Mammary epithelial cell (primary cell): ENCODE measurements at regions not wholly inside any gene's neighbourhood (a gene's known extent, or its start where the extent isn't known, plus 50 kb on each side); places are given as distances from the start of the nearest gene placed in this dataset.

Experiments used
- EZH2 ChIP-seq: IDR thresholded peaks from 2 replicates; pipeline ENCODE4 v1.6.1; 2012; ENCODE audit warnings: low read length, inconsistent platforms, borderline replicate concordance
- TF ChIP-seq, protein P1 (sequence below), 2 donors: IDR thresholded peaks in 1 of 2; conservative IDR thresholded peaks in 1 of 2; 2 replicates each; pipeline ENCODE4 v1.5.1; 2011 to 2012; ENCODE audit warnings: inconsistent platforms in 2 of 2, low read length in 2 of 2, mild to moderate bottlenecking in 2 of 2, control low read depth in 1 of 2, low read depth in 1 of 2; ENCODE audit not compliant: insufficient read depth in 1 of 2; ENCODE audit errors: extremely low read depth in 1 of 2

DNA sequence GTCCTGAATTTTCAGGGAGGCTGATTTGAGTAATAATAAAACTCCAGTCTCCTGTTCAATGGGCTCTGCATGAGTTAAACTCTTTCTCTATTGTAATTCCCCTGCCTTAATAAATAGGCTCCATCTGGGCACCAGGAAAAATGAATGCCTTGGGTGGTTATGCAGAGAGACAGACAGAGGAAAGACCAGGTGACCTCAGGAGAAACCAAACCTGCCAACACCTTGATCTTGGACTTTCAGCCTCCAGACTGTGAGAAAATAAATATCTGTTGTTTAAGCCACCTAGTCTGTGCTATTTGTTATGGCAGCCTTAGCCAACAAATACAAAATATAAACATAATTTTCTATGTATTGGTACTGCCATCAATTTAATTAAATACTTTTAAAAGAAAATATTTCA is 64.8 kb upstream of the RAP2B start:
- TF ChIP-seq, protein P1, sequence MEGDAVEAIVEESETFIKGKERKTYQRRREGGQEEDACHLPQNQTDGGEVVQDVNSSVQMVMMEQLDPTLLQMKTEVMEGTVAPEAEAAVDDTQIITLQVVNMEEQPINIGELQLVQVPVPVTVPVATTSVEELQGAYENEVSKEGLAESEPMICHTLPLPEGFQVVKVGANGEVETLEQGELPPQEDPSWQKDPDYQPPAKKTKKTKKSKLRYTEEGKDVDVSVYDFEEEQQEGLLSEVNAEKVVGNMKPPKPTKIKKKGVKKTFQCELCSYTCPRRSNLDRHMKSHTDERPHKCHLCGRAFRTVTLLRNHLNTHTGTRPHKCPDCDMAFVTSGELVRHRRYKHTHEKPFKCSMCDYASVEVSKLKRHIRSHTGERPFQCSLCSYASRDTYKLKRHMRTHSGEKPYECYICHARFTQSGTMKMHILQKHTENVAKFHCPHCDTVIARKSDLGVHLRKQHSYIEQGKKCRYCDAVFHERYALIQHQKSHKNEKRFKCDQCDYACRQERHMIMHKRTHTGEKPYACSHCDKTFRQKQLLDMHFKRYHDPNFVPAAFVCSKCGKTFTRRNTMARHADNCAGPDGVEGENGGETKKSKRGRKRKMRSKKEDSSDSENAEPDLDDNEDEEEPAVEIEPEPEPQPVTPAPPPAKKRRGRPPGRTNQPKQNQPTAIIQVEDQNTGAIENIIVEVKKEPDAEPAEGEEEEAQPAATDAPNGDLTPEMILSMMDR (conservative IDR thresholded peaks at IDR 0.05 in 1 of 2, IDR thresholded peaks at IDR 0.05 in 1 of 2; ENCODE audit: extremely low read depth in 1 of 2, insufficient read depth in 1 of 2, low read depth in 1 of 2, low read length in 2 of 2): no peak
- no peak for TF ChIP-seq EZH2
